ENCODE measurements at regions not wholly inside any gene's neighbourhood (a gene's known extent, or its start where the extent isn't known, plus 50 kb on each side); places are given as distances from the start of the nearest gene placed in this dataset.
"Not testable (repeated sequence)": the region's sequence is repeated elsewhere in the genome, so short reads cannot be mapped to it uniquely, and the experiment has no call there.

- Mint-ChIP-seq H3K36me3 (ENCODE audit: low read depth) (no peaks in the 10 kb centered on the region), H3K27ac (no peak overlapping the region)
These were observed 87.6 kb upstream of the SGK1 start for GRCh38 chr6:134405386-134406087.

GRCh38 chr6:134403312-134403711, 85.4 kb upstream of the SGK1 start:
- H3K9me3 Mint-ChIP-seq; H3K4me3 Mint-ChIP-seq; H3K36me3 Mint-ChIP-seq (ENCODE audit: low read depth); ATAC-seq (replicated peaks); H3K4me1 Mint-ChIP-seq; H3K27me3 Mint-ChIP-seq; H3K27ac Mint-ChIP-seq: not testable (repeated sequence)

More at GRCh38 chr6:134405386-134406087, 87.6 kb upstream of the SGK1 start:
- Mint-ChIP-seq H3K4me3 (no peak overlapping the region), H3K9me3 (no peaks in the 10 kb centered on the region), H3K4me1 (peaks cover 6% of the 10 kb centered on the region), H3K27me3 (no peaks in the 10 kb centered on the region)
- no peak for ATAC-seq (replicated peaks)

GRCh38 chr6:134402372-134402984, 84.6 kb upstream of the SGK1 start:
- Mint-ChIP-seq H3K27ac (no peak overlapping the region), H3K4me1 (peaks cover 6% of the 10 kb centered on the region), H3K36me3 (ENCODE audit: low read depth) (no peaks in the 10 kb centered on the region), H3K27me3 (no peaks in the 10 kb centered on the region), H3K9me3 (no peaks in the 10 kb centered on the region), H3K4me3 (no peak overlapping the region)
- peak; percentile 76 for ATAC-seq (replicated peaks)

- Mint-ChIP-seq H3K9me3 (no peaks in the 10 kb centered on the region), H3K27ac (peak overlapping the region; percentile 20), H3K4me1 (peaks cover 12% of the 10 kb centered on the region), H3K27me3 (no peaks in the 10 kb centered on the region), H3K4me3 (no peak overlapping the region), H3K36me3 (ENCODE audit: low read depth) (no peaks in the 10 kb centered on the region)
- ATAC-seq (replicated peaks) = no peak
These were observed 83.0 kb upstream of the SGK1 start for GRCh38 chr6:134400941-134401340.

- Mint-ChIP-seq H3K27me3 (no peaks in the 10 kb centered on the region), H3K36me3 (ENCODE audit: low read depth) (no peaks in the 10 kb centered on the region), H3K4me3 (no peak overlapping the region), H3K27ac (no peak overlapping the region), H3K4me1 (peaks cover 12% of the 10 kb centered on the region), H3K9me3 (no peaks in the 10 kb centered on the region)
- ATAC-seq (replicated peaks) = peak; percentile 72
These were observed 80.5 kb upstream of the SGK1 start for GRCh38 chr6:134398453-134398852.

- H3K27ac Mint-ChIP-seq = no peak overlapping the region
- H3K36me3 Mint-ChIP-seq (ENCODE audit: low read depth) = no peaks in the 10 kb centered on the region
- H3K27me3 Mint-ChIP-seq = no peaks in the 10 kb centered on the region
- no peak overlapping the region for H3K4me3 Mint-ChIP-seq
- ATAC-seq (replicated peaks) = no peak
- H3K9me3 Mint-ChIP-seq = no peaks in the 10 kb centered on the region
- H3K4me1 Mint-ChIP-seq = peaks cover 12% of the 10 kb centered on the region
These were observed 79.8 kb upstream of the SGK1 start for GRCh38 chr6:134397676-134398075.

- Mint-ChIP-seq H3K9me3 (no peaks in the 10 kb centered on the region), H3K4me3 (no peak overlapping the region)
These were observed 77.0 kb upstream of the SGK1 start for GRCh38 chr6:134394905-134395304.

GRCh38 chr6:134394208-134394607, 76.3 kb upstream of the SGK1 start:
- H3K4me3 Mint-ChIP-seq = no peak overlapping the region
- no peaks in the 10 kb centered on the region for H3K9me3 Mint-ChIP-seq
- no peaks in the 10 kb centered on the region for H3K36me3 Mint-ChIP-seq (ENCODE audit: low read depth)
- peak; percentile 76 for ATAC-seq (replicated peaks)
- H3K27ac Mint-ChIP-seq = no peak overlapping the region
- no peaks in the 10 kb centered on the region for H3K27me3 Mint-ChIP-seq
- H3K4me1 Mint-ChIP-seq = peaks cover 5% of the 10 kb centered on the region

More at GRCh38 chr6:134394905-134395304, 77.0 kb upstream of the SGK1 start:
- H3K27me3 Mint-ChIP-seq = no peaks in the 10 kb centered on the region
- no peak for ATAC-seq (replicated peaks)
- no peak overlapping the region for H3K27ac Mint-ChIP-seq
- H3K4me1 Mint-ChIP-seq = peaks cover 5% of the 10 kb centered on the region
- H3K36me3 Mint-ChIP-seq (ENCODE audit: low read depth) = no peaks in the 10 kb centered on the region

GRCh38 chr6:134391205-134391604, 73.3 kb upstream of the SGK1 start:
- Mint-ChIP-seq H3K4me3 (no peak overlapping the region), H3K27ac (no peak overlapping the region), H3K9me3 (no peaks in the 10 kb centered on the region), H3K36me3 (ENCODE audit: low read depth) (no peaks in the 10 kb centered on the region), H3K4me1 (no peaks in the 10 kb centered on the region), H3K27me3 (no peaks in the 10 kb centered on the region)
- no peak for ATAC-seq (replicated peaks)

GRCh38 chr6:134389658-134390057, 71.7 kb upstream of the SGK1 start:
- Mint-ChIP-seq H3K36me3 (ENCODE audit: low read depth) (no peaks in the 10 kb centered on the region), H3K27ac (peak overlapping the region; percentile 30), H3K27me3 (no peaks in the 10 kb centered on the region), H3K4me1 (no peaks in the 10 kb centered on the region), H3K9me3 (no peaks in the 10 kb centered on the region), H3K4me3 (no peak overlapping the region)
- no peak for ATAC-seq (replicated peaks)

GRCh38 chr6:134389129-134389528, 71.2 kb upstream of the SGK1 start:
- H3K36me3 Mint-ChIP-seq (ENCODE audit: low read depth) = no peaks in the 10 kb centered on the region
- H3K9me3 Mint-ChIP-seq = no peaks in the 10 kb centered on the region
- H3K27me3 Mint-ChIP-seq = no peaks in the 10 kb centered on the region
- no peak for ATAC-seq (replicated peaks)
- H3K4me1 Mint-ChIP-seq = no peaks in the 10 kb centered on the region
- no peak overlapping the region for H3K4me3 Mint-ChIP-seq
- H3K27ac Mint-ChIP-seq = no peak overlapping the region

GRCh38 chr6:134386482-134386881, 68.6 kb upstream of the SGK1 start:
- not testable (repeated sequence) for H3K4me3 Mint-ChIP-seq; H3K36me3 Mint-ChIP-seq (ENCODE audit: low read depth)

GRCh38 chr6:134381959-134382358, 64.0 kb upstream of the SGK1 start:
- H3K36me3 Mint-ChIP-seq (ENCODE audit: low read depth) = no peaks in the 10 kb centered on the region
- peaks cover 15% of the 10 kb centered on the region for H3K4me1 Mint-ChIP-seq
- H3K27me3 Mint-ChIP-seq = no peaks in the 10 kb centered on the region
- H3K27ac Mint-ChIP-seq = no peak overlapping the region
- H3K9me3 Mint-ChIP-seq = no peaks in the 10 kb centered on the region
- no peak for ATAC-seq (replicated peaks)
- H3K4me3 Mint-ChIP-seq = no peak overlapping the region

More at GRCh38 chr6:134386482-134386881, 68.6 kb upstream of the SGK1 start:
- not testable (repeated sequence) for H3K27me3 Mint-ChIP-seq; H3K4me1 Mint-ChIP-seq; H3K27ac Mint-ChIP-seq; H3K9me3 Mint-ChIP-seq; ATAC-seq (replicated peaks)

- Mint-ChIP-seq H3K4me1 (peaks cover 20% of the 10 kb centered on the region), H3K36me3 (ENCODE audit: low read depth) (no peaks in the 10 kb centered on the region), H3K9me3 (peaks cover 5% of the 10 kb centered on the region), H3K4me3 (peak overlapping the region; percentile 75), H3K27me3 (no peaks in the 10 kb centered on the region), H3K27ac (peak overlapping the region; percentile 85)
- ATAC-seq (replicated peaks) = peak; percentile 10
These were observed 61.7 kb upstream of the SGK1 start for GRCh38 chr6:134379599-134379998.

GRCh38 chr6:134379076-134379475, 61.2 kb upstream of the SGK1 start:
- peak; percentile 98 for ATAC-seq (replicated peaks)
- peaks cover 23% of the 10 kb centered on the region for H3K4me1 Mint-ChIP-seq
- H3K4me3 Mint-ChIP-seq = peak overlapping the region; percentile 75
- H3K27me3 Mint-ChIP-seq = no peaks in the 10 kb centered on the region
- H3K36me3 Mint-ChIP-seq (ENCODE audit: low read depth) = no peaks in the 10 kb centered on the region
- peak overlapping the region; percentile 85 for H3K27ac Mint-ChIP-seq
- peaks cover 6% of the 10 kb centered on the region for H3K9me3 Mint-ChIP-seq

Measured in activated T-helper 17 cell treated with anti-CD3 and anti-CD28 coated beads, Interleukin-2, amount 50 U/mL, for 72 hours (primary cell).